ENCODE measurements at regions not wholly inside any gene's neighbourhood (a gene's known extent, or its start where the extent isn't known, plus 50 kb on each side); places are given as distances from the start of the nearest gene placed in this dataset.

- DNase-seq (ENCODE audit: low read depth, low spot score) (no peak), ATAC-seq (no peak)
- Histone ChIP-seq H3K27me3 (ENCODE audit: insufficient read depth, low read length) (no peaks in the 10 kb centered on the region), H3K9me3 (ENCODE audit: control insufficient read depth in 1 of 2, insufficient read depth in 1 of 2, low read depth in 1 of 2, low read length in 2 of 2) (no peaks in the 10 kb centered on the region), H3K4me2 (ENCODE audit: low read length) (no peak overlapping the region), H3K9ac (ENCODE audit: low read length) (no peak overlapping the region), H3K27ac (ENCODE audit: low read depth, low read length) (no peak overlapping the region), H3K36me3 (ENCODE audit: control insufficient read depth in 1 of 2, insufficient read depth in 2 of 2, low read length in 2 of 2) (no peaks in the 10 kb centered on the region), H3K4me3 (replicated peaks in 1 of 2; ENCODE audit: low read depth in 1 of 2, low read length in 2 of 2) (no peak overlapping the region), H4K20me1 (ENCODE audit: insufficient read depth) (no peaks in the 10 kb centered on the region), H3K9me2 (ENCODE audit: insufficient read depth) (no peaks in the 10 kb centered on the region), H3K4me1 (ENCODE audit: control insufficient read depth in 1 of 2, insufficient read depth in 2 of 2, low read length in 2 of 2) (no peaks in the 10 kb centered on the region), H2AFZ (ENCODE audit: low read depth, low read length, poor library complexity, severe bottlenecking) (no peak overlapping the region), H3K79me2 (ENCODE audit: insufficient read depth, low read length) (no peaks in the 10 kb centered on the region)
- POLR2A ChIA-PET: no interaction called here
- intact Hi-C loops (cut with micrococcal nuclease): no loop called here
- CTCF ChIA-PET: no interaction called here
- TF ChIP-seq MAX (IDR thresholded peaks at IDR 0.05) (no peak), EZH2 (IDR thresholded peaks at IDR 0.05) (no peak), CTCF (IDR thresholded peaks at IDR 0.05 in 2 of 3, conservative IDR thresholded peaks at IDR 0.05 in 1 of 3; ENCODE audit: borderline replicate concordance in 1 of 3, insufficient read depth in 1 of 3, low read depth in 2 of 3, low read length in 2 of 3) (no peak), SRF (IDR thresholded peaks at IDR 0.05; ENCODE audit: low read depth) (no peak), ZNF274 (IDR thresholded peaks at IDR 0.05; ENCODE audit: low read depth, low read length) (no peak), CEBPB (IDR thresholded peaks at IDR 0.05; ENCODE audit: low read depth) (no peak), ELF1 (IDR thresholded peaks at IDR 0.05; ENCODE audit: borderline replicate concordance, low read depth) (no peak), CBX3 (IDR thresholded peaks at IDR 0.05; ENCODE audit: low read depth) (no peak), YY1 (IDR thresholded peaks at IDR 0.05; ENCODE audit: extremely low read depth, insufficient replicate concordance, low read depth, low read length) (no peak), SIN3A (IDR thresholded peaks at IDR 0.05; ENCODE audit: low read depth) (no peak), SP1 (IDR thresholded peaks at IDR 0.05; ENCODE audit: low read depth) (no peak), TCF7L2 (IDR thresholded peaks at IDR 0.05; ENCODE audit: borderline replicate concordance, extremely low read depth, insufficient read depth, insufficient read length) (no peak), FOSL1 (IDR thresholded peaks at IDR 0.05; ENCODE audit: low read depth) (no peak), JUND (IDR thresholded peaks at IDR 0.05) (no peak), ZBTB33 (IDR thresholded peaks at IDR 0.05; ENCODE audit: extremely low read depth, insufficient replicate concordance, low read length) (no peak), POLR2A (IDR thresholded peaks at IDR 0.05; ENCODE audit: borderline replicate concordance, extremely low read depth, insufficient read depth, insufficient read length) (no peak), POLR2AphosphoS5 (IDR thresholded peaks at IDR 0.05; ENCODE audit: low read depth, low read length) (no peak), RAD21 (IDR thresholded peaks at IDR 0.05; ENCODE audit: low read depth) (no peak)
- TF ChIP-seq, protein P1, sequence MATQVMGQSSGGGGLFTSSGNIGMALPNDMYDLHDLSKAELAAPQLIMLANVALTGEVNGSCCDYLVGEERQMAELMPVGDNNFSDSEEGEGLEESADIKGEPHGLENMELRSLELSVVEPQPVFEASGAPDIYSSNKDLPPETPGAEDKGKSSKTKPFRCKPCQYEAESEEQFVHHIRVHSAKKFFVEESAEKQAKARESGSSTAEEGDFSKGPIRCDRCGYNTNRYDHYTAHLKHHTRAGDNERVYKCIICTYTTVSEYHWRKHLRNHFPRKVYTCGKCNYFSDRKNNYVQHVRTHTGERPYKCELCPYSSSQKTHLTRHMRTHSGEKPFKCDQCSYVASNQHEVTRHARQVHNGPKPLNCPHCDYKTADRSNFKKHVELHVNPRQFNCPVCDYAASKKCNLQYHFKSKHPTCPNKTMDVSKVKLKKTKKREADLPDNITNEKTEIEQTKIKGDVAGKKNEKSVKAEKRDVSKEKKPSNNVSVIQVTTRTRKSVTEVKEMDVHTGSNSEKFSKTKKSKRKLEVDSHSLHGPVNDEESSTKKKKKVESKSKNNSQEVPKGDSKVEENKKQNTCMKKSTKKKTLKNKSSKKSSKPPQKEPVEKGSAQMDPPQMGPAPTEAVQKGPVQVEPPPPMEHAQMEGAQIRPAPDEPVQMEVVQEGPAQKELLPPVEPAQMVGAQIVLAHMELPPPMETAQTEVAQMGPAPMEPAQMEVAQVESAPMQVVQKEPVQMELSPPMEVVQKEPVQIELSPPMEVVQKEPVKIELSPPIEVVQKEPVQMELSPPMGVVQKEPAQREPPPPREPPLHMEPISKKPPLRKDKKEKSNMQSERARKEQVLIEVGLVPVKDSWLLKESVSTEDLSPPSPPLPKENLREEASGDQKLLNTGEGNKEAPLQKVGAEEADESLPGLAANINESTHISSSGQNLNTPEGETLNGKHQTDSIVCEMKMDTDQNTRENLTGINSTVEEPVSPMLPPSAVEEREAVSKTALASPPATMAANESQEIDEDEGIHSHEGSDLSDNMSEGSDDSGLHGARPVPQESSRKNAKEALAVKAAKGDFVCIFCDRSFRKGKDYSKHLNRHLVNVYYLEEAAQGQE (IDR thresholded peaks at IDR 0.05; ENCODE audit: low read depth): no peak
- BruUV-seq (replicated peaks): no TSS peak
- RAD21 ChIA-PET (ENCODE audit: low non-redundant PET in 1 of 2, low total read pairs in 2 of 2, uncharacterized antibody in 2 of 2, unreplicated experiment in 2 of 2): no interaction called here
Measured at GRCh38 chr12:61563665-61564450, 696.3 kb upstream of the USP15 start.
